Uterus (tissue), 3 donors: ENCODE measurements at regions not wholly inside any gene's neighbourhood (a gene's known extent, or its start where the extent isn't known, plus 50 kb on each side); places are given as distances from the start of the nearest gene placed in this dataset.

Experiments used
- DNase-seq, 2 donors: peaks; one replicate each; pipeline ENCODE4 v3.0.0-alpha.2; 2019 to 2020
- H3K27ac ChIP-seq, 2 donors: fragments of 200-600 bp; sonication (generic); 1 replicate in 1 of 2; 2 replicates in 1 of 2; pipeline ENCODE4 v1.5.1; 2016 to 2018
- H3K27me3 ChIP-seq, 2 donors: fragments of 200-600 bp; sonication (generic); one replicate each; pipeline ENCODE4 v1.5.1; 2018 to 2019; ENCODE audit warnings: control low read depth in 1 of 2
- H3K36me3 ChIP-seq, 2 donors: fragments of 200-600 bp; sonication (generic); one replicate each; pipeline ENCODE4 v1.5.1; 2019; ENCODE audit warnings: control low read depth in 1 of 2
- H3K4me1 ChIP-seq, 2 donors: fragments of 200-600 bp; sonication (generic); one replicate each; pipeline ENCODE4 v1.5.1; 2018 to 2019; ENCODE audit warnings: control low read depth in 1 of 2
- H3K4me3 ChIP-seq, 2 donors: fragments of 200-600 bp; sonication (generic); 1 replicate in 1 of 2; 2 replicates in 1 of 2; pipeline ENCODE4 v1.5.1; 2018 to 2019; ENCODE audit warnings: mild to moderate bottlenecking in 1 of 2
- H3K9me3 ChIP-seq, 2 donors: fragments of 200-600 bp; sonication (generic); one replicate each; pipeline ENCODE4 v1.5.1; 2019; ENCODE audit warnings: control low read depth in 1 of 2
- POLR2A ChIP-seq, 2 donors: fragments of 450-650 bp; IDR thresholded peaks; one replicate each; pipeline ENCODE4 v1.6.1; 2016; ENCODE audit warnings: antibody characterized with exemption in 2 of 2, mild to moderate bottlenecking in 1 of 2, moderate library complexity in 1 of 2
- intact Hi-C: fragments of 100-400 bp; cut with DNase I; formaldehyde crosslinking; loops from one replicate; pipeline ENCODE4 v1.15.1; 2023; ENCODE audit warnings: low total_unique reads
- TF ChIP-seq, protein P1 (sequence below), 4 experiments: fragments of 200-600 bp in 2 of 4; fragments of 450-650 bp in 2 of 4; sonication (generic) in 2 of 4; IDR thresholded peaks; one replicate each; pipeline ENCODE4 v1.5.1; 2016 to 2019; ENCODE audit warnings: antibody characterized with exemption in 4 of 4, mild to moderate bottlenecking in 2 of 4, moderate library complexity in 1 of 4
- donor health status: DM: yes; HTN: yes; CAD: no.

GRCh38 chr16:88312732-88313131, 70.0 kb upstream of the ZNF469 start:
- intact Hi-C loops: no loop called here

DNA sequence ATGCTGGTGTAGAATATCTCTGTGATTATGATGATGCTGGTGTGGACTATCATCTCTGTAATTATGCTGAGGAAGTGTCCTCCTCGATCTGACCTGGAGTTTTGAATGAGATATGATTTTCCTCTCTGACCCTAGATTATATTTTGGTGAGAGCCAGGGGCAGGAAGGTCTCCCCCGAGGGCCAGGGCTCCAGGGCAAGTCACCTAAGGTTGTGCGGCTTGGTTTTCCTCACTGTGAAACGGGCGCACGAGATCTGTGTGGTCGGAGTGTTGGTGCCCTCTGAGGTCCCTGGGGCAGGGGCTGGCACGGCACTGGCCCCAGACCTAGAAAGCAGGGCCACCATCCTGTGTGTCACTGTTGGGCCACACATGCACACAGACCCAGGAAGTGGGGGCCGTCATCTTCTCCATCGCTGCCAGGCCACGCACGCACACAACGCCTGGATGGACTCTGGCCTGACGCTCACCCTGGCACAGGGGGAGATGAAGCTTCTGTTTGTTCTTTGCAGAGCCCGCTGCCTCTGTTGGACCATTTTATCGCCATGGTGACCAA, 67.7 kb upstream of the ZNF469 start:
- H3K4me3 ChIP-seq: no peak overlapping the region
- intact Hi-C loops: no loop called here
- DNase-seq: no peak
- no peaks in the 10 kb centered on the region for H3K27me3 ChIP-seq
- H3K4me1 ChIP-seq: peaks cover 0 to 10% of the 10 kb centered on the region in 2 donors
- H3K36me3 ChIP-seq: no peaks in the 10 kb centered on the region
- TF ChIP-seq POLR2A (IDR thresholded peaks at IDR 0.05): no peak
- TF ChIP-seq, protein P1, sequence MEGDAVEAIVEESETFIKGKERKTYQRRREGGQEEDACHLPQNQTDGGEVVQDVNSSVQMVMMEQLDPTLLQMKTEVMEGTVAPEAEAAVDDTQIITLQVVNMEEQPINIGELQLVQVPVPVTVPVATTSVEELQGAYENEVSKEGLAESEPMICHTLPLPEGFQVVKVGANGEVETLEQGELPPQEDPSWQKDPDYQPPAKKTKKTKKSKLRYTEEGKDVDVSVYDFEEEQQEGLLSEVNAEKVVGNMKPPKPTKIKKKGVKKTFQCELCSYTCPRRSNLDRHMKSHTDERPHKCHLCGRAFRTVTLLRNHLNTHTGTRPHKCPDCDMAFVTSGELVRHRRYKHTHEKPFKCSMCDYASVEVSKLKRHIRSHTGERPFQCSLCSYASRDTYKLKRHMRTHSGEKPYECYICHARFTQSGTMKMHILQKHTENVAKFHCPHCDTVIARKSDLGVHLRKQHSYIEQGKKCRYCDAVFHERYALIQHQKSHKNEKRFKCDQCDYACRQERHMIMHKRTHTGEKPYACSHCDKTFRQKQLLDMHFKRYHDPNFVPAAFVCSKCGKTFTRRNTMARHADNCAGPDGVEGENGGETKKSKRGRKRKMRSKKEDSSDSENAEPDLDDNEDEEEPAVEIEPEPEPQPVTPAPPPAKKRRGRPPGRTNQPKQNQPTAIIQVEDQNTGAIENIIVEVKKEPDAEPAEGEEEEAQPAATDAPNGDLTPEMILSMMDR (IDR thresholded peaks at IDR 0.05): no peak
- no peak overlapping the region for H3K27ac ChIP-seq
- no peaks in the 10 kb centered on the region for H3K9me3 ChIP-seq

More at GRCh38 chr16:88312732-88313131, 70.0 kb upstream of the ZNF469 start:
- Histone ChIP-seq H3K36me3 (no peaks in the 10 kb centered on the region), H3K4me3 (no peak overlapping the region), H3K27ac (no peak overlapping the region), H3K9me3 (no peaks in the 10 kb centered on the region), H3K27me3 (no peaks in the 10 kb centered on the region), H3K4me1 (peaks cover 0 to 4% of the 10 kb centered on the region in 2 donors)
- no peak for DNase-seq
- TF ChIP-seq, protein P1 (IDR thresholded peaks at IDR 0.05): no peak
- TF ChIP-seq POLR2A (IDR thresholded peaks at IDR 0.05): no peak

DNA sequence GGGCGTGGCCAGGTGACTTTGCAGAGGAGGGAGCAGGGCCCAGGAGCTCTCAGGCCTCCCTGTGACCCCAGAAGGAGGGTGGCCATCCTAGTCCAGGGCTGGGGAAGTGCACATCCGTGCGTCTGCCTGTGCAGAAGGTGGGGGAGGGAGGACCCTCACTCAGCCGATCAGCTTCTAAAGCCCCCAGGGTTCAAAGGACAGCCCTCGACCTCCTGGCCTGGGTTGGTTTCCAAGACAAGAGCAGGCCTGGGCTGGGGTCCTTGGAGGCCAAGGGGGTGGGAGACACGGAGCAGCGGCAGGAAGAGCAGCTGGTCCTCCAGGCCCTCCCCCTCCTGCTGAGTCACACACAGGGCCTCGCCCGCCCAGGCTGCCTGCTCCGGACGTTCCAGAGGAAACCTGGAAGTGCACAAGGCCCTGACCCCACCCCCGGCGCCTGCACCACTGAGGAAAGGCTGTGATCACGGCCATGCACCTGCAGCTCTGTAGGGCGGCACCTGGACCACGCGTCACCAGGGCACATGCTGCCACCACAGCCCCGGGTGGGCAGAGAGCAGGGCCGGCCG, 67.1 kb upstream of the ZNF469 start:
- Histone ChIP-seq H3K36me3 (no peaks in the 10 kb centered on the region), H3K27me3 (no peaks in the 10 kb centered on the region), H3K4me3 (no peak overlapping the region), H3K9me3 (no peaks in the 10 kb centered on the region), H3K4me1 (peaks cover 0 to 10% of the 10 kb centered on the region in 2 donors), H3K27ac (peak overlapping the region in 1 of 2 donors; percentile 30)
- peak; percentile 48 to 61 for DNase-seq
- no peak for TF ChIP-seq POLR2A (IDR thresholded peaks at IDR 0.05)
- TF ChIP-seq, protein P1 (IDR thresholded peaks at IDR 0.05): no peak
- intact Hi-C loops: no loop called here

GRCh38 chr16:88316151-88316550, 66.6 kb upstream of the ZNF469 start:
- Histone ChIP-seq H3K9me3 (no peaks in the 10 kb centered on the region), H3K4me1 (peaks cover 0 to 10% of the 10 kb centered on the region in 2 donors), H3K36me3 (no peaks in the 10 kb centered on the region), H3K27ac (peak overlapping the region in 1 of 2 donors; percentile 30), H3K27me3 (no peaks in the 10 kb centered on the region), H3K4me3 (no peak overlapping the region)
- no peak for TF ChIP-seq POLR2A (IDR thresholded peaks at IDR 0.05)
- TF ChIP-seq, protein P1 (IDR thresholded peaks at IDR 0.05): no peak
- intact Hi-C loops: no loop called here
- no peak for DNase-seq

DNA sequence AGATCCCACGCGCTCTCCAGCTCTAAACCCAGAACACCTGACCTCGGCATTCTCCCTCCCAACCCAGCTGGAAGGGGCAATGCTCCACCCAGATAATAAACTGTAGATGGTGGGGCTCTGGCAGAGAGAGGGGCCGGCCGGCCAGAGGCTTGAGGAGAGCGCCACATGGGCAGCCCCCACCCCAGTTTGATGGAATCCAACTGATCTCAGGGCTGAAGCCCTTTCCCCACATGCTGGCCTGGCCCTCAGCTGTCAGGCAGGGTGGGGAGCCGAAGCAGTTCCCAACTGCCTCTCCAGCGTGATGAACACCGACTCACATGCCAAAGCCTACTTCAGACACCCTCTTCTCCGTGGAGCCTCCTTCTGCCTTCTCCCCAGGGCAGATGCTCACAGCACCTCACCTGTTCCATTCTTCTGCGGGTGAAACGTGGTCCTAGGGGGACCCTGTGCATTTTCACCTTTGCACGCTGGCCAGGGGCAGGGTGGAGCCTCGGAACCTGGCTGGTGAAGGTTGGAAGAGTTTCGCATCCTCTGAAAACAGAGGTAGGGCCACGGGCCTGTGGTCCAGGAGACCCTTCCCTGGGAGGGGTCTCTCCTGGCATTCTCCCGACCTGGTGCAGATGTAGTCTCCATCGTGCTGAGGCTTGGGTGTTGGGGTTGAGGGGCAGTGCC, 65.7 kb upstream of the ZNF469 start:
- peak overlapping the region; percentile 65 to 78 for H3K27ac ChIP-seq
- no peaks in the 10 kb centered on the region for H3K9me3 ChIP-seq
- DNase-seq: no peak
- intact Hi-C loops: no loop called here
- H3K4me3 ChIP-seq: no peak overlapping the region
- H3K36me3 ChIP-seq: no peaks in the 10 kb centered on the region
- H3K27me3 ChIP-seq: no peaks in the 10 kb centered on the region
- TF ChIP-seq POLR2A (IDR thresholded peaks at IDR 0.05): no peak
- TF ChIP-seq, protein P1 (IDR thresholded peaks at IDR 0.05): no peak
- H3K4me1 ChIP-seq: peaks cover 0 to 10% of the 10 kb centered on the region in 2 donors
